ENCODE measurements at regions not wholly inside any gene's neighbourhood (a gene's known extent, or its start where the extent isn't known, plus 50 kb on each side); places are given as distances from the start of the nearest gene placed in this dataset.

- peaks cover 17% of the 10 kb centered on the region for H3K27me3 ChIP-seq
- no peaks in the 10 kb centered on the region for H3K4me1 ChIP-seq
- no peak for DNase-seq
- H3K9me3 ChIP-seq, result no peaks in the 10 kb centered on the region
- no peak for TF ChIP-seq CTCF (IDR thresholded peaks at IDR 0.05; ENCODE audit: low read depth, low read length)
- H3K36me3 ChIP-seq, result no peaks in the 10 kb centered on the region
- H3K4me3 ChIP-seq (ENCODE audit: low read depth, low read length), result no peak overlapping the region
Measured at GRCh38 chr5:15326471-15326870, 173.5 kb upstream of the FBXL7 start.

GRCh38 chr5:15322421-15322820 is 177.6 kb upstream of the FBXL7 start:
- Histone ChIP-seq H3K4me3 (ENCODE audit: low read depth, low read length) (no peak overlapping the region), H3K36me3 (no peaks in the 10 kb centered on the region), H3K9me3 (no peaks in the 10 kb centered on the region), H3K4me1 (no peaks in the 10 kb centered on the region), H3K27me3 (peaks cover 7% of the 10 kb centered on the region)
- no peak for TF ChIP-seq CTCF (IDR thresholded peaks at IDR 0.05; ENCODE audit: low read depth, low read length)
- no peak for DNase-seq

- no peak overlapping the region for H3K4me3 ChIP-seq (ENCODE audit: low read depth, low read length)
- TF ChIP-seq CTCF (IDR thresholded peaks at IDR 0.05; ENCODE audit: low read depth, low read length), result no peak
- H3K4me1 ChIP-seq, result no peaks in the 10 kb centered on the region
- no peak for DNase-seq
- H3K36me3 ChIP-seq, result no peaks in the 10 kb centered on the region
- peaks cover 12% of the 10 kb centered on the region for H3K27me3 ChIP-seq
- no peaks in the 10 kb centered on the region for H3K9me3 ChIP-seq
Measured at GRCh38 chr5:15321776-15322175, 178.2 kb upstream of the FBXL7 start.

- H3K9me3 ChIP-seq, result no peaks in the 10 kb centered on the region
Measured at GRCh38 chr5:15320871-15321270, 179.1 kb upstream of the FBXL7 start.

GRCh38 chr5:15304914-15305834 is 194.8 kb upstream of the FBXL7 start:
- Histone ChIP-seq H3K27me3 (no peaks in the 10 kb centered on the region; the same call in 1 of the 2 replicates), H3K9me3 (no peaks in the 10 kb centered on the region), H3K4me3 (ENCODE audit: low read depth, low read length) (no peak overlapping the region), H3K4me1 (no peaks in the 10 kb centered on the region), H3K36me3 (no peaks in the 10 kb centered on the region)
- DNase-seq, result no peak
- no peak for TF ChIP-seq CTCF (IDR thresholded peaks at IDR 0.05; ENCODE audit: low read depth, low read length)

More at GRCh38 chr5:15320871-15321270, 179.1 kb upstream of the FBXL7 start:
- TF ChIP-seq CTCF (IDR thresholded peaks at IDR 0.05; ENCODE audit: low read depth, low read length), result no peak
- no peaks in the 10 kb centered on the region for H3K4me1 ChIP-seq
- no peak overlapping the region for H3K4me3 ChIP-seq (ENCODE audit: low read depth, low read length)
- peaks cover 8% of the 10 kb centered on the region for H3K27me3 ChIP-seq
- DNase-seq, result no peak
- H3K36me3 ChIP-seq, result no peaks in the 10 kb centered on the region

GRCh38 chr5:15304066-15304731 is 195.8 kb upstream of the FBXL7 start:
- Histone ChIP-seq H3K4me1 (no peaks in the 10 kb centered on the region), H3K4me3 (ENCODE audit: low read depth, low read length) (no peak overlapping the region), H3K9me3 (no peaks in the 10 kb centered on the region), H3K27me3 (no peaks in the 10 kb centered on the region), H3K36me3 (no peaks in the 10 kb centered on the region)
- DNase-seq, result no peak
- no peak for TF ChIP-seq CTCF (IDR thresholded peaks at IDR 0.05; ENCODE audit: low read depth, low read length)

All from BE2C (cell line).